Embryonic facial prominence (tissue), 1 donor: ENCODE measurements at regions not wholly inside any gene's neighbourhood (a gene's known extent, or its start where the extent isn't known, plus 50 kb on each side); places are given as distances from the start of the nearest gene placed in this dataset.
"Not testable (repeated sequence)": the region's sequence is repeated elsewhere in the genome, so short reads cannot be mapped to it uniquely, and the experiment has no call there.

ENCODE experiments used
- DNase-seq: peaks from one replicate; pipeline ENCODE4 v3.0.0-alpha.2; 2016; ENCODE audit errors: extremely low spot score

DNA sequence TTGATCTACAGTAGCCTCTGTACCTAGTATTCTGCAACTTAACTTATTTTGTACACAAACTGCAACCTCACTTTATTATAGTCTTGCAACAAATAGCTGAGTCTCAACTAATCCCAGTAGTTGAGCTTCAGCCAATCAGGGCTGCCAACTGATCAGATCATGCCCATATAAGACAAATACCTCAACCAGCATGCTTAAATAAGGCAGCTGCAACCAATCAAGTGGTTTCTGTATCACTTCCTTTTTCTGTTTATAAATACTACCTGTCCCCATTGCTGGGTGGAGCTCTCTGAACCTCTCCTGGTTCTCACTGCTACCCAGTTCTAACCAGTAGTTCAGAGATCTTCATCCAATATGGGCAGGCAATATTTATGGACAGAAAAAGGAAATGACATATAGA lies 248.5 kb upstream of the FBXO33 start:
- DNase-seq, result no peak

DNA sequence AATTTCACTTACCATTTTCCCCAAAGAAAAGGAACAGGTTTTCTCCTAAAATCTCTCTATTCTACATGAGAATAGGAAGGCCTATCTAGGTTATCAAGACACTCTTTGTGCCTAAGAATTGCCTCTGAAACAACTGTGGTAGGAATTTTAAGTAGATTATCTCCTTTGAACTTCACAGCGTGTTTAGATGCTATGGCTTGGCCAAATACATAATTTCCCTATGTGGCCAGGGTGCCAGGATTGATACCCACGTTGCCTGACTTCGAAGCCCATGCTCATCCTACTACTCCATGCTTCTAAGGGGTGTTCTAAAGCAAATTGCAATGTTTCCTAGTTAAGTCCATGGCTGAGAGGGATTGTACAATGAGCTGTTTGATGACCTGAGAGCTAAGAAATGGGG lies 241.5 kb upstream of the FBXO33 start:
- no peak for DNase-seq

DNA sequence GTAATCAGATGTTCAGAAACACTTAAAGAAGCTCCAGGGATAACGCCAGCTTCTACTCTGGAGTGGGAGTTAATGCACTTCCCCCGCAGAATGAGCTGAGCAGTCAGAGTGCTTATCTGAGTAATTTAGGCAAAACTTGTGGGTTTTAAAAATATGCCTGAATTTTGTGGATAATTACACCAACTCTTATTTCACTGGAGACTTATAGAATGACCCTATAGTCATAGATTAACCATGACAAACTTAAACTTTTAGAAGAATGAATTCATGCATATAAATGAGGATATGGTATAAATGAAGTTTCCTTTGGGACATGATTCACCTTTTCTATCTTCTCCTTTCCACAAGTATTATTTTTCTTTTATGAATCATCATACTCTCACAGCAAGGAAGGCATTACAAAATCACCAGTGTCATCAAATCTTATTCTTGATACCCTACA lies 241.1 kb upstream of the FBXO33 start:
- no peak for DNase-seq

DNA sequence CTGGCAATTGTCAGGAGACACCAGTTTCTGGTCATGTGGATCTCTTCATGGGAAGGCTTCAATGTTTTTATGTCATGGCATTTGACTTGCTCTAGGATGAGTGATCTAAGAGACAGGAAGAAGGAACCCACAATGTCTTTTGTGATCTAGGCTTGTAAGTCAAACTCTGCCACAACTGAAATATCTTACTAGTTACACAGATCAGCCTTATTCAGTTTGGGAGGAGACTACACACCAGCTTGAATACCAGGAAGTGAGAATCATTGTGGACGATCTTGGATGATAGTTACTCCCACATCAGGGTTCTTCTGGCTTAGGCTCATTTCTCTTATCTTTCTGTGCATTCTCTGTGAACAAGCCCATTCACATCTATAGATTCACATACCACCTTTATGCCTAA lies 236.2 kb upstream of the FBXO33 start:
- DNase-seq, result no peak

DNA sequence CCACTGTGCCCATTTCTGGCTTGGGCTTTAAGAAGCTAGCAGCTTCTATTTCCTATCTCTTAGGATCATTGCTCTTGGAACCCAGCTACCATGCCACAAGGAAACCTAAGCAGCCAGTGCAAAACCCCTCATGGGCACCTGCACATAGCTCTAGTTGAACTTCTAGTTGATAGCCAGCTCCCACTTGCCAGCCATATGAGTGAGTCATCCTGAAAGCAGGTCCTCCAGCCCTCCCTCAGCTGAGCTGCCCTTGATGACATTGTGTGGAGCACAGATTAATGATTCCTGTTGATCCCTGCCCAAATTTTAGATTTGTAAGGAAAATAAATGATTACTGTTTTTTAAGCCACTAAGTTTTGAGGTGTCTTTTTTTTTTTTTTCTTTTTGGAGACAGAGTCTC lies 234.2 kb upstream of the FBXO33 start:
- no peak for DNase-seq

DNA sequence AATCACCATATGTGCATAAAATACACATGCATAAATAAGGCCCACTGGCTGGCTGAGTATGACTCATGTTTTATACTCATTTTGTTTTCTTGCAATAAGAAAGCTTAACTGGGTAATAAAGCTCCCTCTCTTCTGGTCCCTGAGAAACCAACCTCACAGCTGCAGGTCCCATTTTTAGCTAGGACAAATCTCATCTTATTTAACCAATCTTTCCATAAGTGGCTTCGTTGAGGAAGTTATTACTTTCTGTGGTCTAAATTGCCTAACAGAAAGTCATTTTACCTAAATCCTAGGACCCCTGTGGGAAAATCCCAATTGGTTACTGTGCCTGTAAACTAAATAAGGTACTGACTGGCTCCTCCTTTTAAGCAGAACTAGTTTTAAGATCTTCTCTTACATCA lies 232.8 kb upstream of the FBXO33 start:
- DNase-seq, result no peak

DNA sequence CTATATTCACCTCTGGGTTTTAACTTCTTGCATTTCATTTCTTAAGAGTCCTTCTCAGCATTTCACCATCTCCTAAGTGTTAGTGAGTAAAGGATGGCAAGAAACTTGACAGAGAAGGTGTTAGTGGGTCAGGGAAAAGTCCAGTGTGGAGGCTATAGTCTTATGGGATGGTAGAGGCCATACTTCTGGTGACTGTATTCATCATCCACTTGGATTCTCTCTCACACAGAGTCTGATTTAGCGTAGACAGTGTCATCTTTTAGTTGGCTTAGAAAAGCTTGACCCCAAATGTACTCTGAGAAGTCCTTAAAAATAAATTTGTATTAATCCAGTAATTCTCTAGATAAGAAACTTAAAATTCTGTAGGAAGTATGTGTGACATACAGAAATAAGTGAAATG lies 232.4 kb upstream of the FBXO33 start:
- no peak for DNase-seq

DNA sequence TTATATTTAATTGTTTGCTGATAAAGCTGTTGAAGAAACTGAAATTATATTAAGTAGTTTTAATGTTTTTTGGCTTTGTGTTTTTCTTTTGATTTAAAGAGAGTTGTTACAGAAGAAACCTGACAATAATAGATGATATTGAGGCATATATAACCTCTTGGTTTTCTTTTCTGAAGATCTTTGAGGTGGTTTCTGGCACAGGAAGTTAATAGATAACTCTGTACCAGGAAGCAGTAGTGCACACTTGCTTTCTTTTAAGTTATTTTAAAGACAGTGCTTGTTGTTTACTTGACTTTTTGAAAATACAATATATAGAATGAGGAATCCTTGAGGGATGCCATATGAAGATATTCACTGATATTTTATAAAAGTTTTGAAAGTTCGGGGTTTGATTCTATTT lies 209.0 kb upstream of the FBXO33 start:
- DNase-seq, result no peak

DNA sequence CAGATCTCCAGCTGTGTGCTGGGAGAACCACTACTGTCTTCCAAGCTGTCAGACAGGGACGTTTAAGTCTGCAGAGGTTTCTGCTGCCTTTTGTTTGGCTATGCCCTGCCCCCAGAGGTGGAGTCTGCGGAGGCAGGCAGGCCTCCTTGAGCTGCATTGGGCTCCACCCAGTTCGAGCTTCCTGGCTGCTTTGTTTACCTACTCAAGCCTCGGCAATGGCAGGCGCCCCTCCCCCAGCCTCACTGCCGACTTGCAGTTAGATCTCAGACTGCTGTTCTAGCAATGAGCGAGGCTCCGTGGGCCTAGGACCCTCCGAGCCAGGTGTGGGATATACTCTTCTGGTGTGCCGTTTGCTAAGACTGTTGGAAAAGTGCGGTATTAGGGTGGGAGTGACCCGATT lies 206.8 kb upstream of the FBXO33 start:
- not testable (repeated sequence) for DNase-seq

DNA sequence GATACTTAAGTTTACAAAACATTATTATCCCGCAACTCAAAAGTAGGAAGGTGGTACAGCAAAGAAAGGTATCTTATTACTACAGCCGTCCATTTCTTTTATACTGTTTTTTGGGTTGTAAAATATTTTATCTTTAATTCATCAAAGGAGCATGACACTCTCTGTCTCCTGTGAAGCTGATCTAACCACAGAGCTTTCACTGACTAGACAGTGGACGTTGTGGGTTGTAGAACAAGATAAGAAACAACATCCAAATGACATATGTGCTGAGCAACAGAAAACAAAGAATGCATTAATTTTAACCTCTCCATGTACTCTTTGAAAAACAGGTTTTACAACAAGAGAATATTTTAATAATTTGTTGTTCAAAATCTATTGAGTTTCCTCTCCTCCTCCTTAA lies 195.9 kb upstream of the FBXO33 start:
- DNase-seq, result no peak

DNA sequence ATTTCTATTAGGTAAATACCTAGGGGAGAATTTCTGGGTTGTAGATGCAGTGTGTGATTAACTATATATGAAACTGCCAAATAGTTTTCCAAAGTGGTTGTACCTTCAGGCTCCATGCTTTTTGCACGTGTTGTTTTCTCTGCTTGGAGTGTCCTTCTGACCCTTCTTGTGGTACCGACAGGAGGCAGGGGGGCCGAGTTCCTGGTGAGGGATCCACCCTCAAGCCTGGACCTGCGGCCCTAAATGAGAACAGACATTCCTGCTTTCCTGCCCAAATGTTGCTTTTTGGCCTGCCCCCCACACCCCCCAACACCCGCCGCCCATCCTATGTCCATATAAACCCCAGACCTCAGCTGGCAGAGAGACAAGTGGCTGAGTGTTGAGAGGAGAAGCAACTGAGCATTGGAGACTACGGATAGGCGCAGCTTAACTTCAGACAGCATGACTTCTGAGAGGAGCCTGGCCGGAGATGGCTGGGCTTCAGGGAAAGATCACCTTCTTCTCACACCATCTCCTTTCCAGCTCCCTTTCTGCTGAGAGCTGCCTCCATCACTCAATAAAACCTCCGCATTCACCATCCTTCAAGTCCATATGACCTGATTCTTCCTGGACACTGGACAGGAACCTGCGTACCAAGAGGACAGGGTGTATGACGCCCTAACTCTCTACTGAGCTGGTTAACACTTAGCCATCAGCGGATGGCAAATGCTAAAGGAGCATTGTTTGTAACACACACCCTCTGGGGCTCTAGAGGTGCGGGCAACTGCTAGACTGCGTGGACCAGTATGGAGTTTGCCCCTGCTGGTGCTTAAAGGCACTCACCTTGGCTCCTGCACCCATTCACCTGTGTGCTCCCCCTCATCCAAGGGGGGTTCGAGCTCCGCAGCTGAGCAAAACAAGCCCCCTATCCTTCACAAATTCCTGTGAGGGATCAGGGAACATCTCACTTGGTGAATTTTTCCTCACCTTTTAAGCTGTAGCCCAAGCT lies 194.7 kb upstream of the FBXO33 start:
- no peak for DNase-seq

DNA sequence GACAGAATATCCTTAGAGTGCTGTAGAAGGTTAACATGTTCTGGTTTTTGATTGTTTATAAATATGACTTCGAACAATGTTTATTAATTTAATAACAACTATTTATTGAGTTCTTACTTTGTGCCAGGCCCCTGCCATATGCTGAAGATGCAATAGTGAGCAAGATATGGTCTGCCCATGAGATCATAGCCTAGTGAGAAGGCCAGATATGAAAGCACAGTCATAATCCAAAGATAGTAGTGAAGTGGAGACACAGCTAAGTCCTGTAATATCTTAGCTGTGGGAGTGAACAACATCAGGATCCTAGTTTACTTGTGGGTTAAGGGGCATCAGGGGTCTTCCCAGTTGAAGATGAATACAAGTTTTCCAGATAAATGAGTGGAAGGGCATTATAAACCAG lies 189.4 kb upstream of the FBXO33 start:
- DNase-seq, result no peak

DNA sequence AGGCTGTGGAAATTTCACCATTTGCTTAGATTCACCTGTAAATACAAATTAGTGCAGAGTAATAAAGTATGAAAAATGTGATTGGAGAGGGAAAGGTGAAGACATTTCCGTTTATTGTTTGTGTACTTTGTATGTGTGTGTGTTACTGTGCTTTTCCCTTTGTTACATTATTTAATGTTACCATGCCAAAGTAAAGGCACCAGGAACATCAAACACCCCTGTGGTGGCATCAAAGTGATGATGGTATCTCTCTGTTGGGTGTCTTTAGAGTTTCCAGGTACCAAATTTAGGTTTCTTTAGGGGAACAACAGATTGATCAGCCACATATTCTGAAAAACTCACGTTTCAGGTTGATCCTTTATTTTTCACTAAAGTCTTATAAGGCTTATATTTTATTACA lies 189.0 kb upstream of the FBXO33 start:
- no peak for DNase-seq

DNA sequence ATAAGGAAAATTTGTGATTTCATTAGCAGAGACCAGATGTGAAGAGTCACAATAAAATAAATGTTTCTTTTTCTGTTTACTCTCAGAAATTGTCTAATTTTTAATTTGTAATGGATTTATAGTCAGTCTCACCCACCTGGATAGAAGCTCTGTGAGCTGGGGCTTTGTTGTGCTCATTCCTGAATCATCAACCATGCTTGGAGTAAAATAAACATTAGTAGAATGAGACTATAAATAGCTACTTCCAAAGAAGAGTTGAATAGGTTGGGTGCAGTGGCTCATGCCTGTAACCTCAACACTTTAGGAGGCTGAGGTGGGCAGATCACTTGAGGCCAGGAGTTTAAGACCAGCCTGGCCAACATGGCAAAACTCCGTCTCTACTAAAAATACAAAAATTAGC lies 185.3 kb upstream of the FBXO33 start:
- DNase-seq, result no peak

DNA sequence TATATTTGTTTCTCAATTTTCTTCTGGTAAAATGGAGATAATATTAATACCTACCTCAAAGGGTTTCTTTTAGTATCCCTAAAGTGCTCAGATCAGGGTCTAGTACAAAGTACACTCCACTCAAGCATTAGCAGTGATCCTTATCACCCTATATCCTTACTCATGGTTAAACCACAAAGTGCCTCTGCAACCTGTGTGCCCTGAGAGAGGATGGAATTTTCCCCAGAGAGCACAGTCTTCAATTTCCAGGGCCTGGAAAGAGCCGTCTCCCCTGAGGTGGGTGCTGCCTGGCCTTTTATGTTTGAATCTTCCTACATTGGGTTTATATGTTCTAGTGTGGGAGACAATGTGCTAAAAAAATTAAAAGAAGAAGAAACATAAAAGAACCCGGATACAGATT lies 183.1 kb upstream of the FBXO33 start:
- no peak for DNase-seq

DNA sequence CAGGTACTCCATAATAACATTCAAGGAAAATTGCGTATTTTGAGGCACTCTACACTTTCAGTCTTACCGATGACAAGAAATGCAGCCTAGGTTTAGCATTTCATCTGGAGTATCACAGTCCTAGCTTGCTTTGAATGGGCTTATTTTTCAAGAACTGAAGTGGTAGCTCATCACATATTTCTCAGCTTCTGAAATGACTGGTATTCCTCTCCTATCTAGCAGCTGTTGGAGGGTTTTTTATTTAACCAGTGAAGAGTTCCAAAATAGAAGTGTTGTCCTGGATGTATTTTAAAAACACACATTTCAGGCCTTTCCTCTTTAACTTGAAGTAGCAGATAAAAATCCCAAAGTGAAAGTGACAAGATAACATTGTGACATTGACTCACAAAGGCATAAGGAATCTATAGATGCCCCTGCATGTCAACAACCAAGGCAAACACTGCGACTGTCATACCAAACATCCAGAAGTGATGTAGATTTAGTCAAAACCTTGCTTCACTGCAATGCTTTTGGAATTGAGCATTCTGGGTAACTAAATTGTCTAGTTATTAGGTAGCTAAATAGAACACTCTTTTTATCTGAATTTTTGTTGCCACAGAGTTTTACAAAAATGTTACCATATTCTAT lies 182.2 kb upstream of the FBXO33 start:
- DNase-seq, result no peak

DNA sequence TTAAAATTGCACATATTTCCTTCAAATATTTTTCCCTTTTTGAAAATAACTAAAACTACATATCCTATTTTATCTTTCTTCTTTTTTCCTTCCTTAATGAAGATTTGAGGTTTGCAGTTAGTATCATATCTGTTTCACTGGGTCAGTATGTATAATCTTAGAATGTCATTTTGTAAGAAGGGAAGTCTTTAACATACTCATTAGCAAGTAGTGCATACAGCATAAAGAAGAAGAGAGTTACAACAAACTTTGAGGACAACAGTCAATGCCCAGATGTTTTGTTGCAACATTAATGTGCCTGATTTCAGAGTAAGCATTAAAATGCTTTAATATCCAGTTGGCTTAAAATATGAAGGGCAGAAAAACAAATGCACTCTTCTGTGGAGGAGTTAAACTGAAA lies 176.9 kb upstream of the FBXO33 start:
- no peak for DNase-seq

DNA sequence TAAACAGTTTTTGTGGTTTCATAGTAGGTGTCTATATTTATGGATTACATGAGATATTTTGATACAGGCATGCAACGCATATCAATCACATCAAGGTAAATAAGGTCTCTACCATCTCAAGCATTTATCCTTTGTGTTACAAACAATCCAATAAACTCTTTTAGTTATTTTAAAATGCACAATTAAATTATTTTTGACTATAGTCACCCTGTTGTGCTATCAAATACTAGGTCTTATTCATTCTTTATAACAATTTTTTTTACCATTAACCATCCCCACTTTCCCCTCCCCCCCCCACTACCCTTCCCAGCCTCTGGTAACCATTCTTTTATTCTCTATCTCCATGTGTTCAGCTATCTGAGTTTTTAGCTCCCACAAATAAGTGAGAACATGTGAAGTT lies 175.7 kb upstream of the FBXO33 start:
- DNase-seq, result no peak

DNA sequence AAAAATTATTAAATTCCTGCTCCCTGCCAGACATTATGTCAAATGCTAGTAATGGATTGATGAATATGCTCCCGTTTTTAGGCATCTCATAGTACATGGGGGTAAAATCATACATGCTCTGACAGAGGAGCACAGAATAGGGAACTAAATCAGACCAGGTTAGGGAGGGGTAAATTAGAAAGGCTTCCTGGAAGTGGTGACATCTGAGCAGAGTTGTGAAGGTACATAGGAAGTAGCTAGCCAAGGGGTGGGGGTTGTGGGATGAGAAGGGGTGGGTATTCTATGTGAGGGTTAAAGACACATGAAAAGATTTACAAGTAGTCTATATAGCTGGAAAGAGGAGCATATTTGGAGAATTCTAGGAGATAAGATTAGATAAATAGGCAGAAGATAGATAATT lies 171.7 kb upstream of the FBXO33 start:
- DNase-seq, result no peak

DNA sequence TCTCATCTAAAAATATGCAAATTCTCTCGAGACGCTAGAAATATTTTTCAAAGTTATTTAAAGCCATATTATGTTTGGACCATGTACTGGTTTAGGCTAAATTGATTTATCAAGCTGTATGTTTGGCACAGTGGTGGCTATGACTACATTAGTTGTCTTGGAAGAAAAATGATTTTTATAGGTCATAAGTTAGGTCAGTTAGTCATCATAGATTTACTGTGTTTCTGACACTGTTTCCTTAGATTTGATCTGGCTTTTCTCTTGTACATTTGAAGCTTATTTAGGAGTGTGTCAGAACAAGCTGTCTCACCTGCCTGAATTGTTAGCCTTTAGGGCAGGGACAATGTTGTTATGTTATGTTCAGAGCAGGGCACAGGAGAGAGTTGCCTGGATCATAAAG lies 161.1 kb upstream of the FBXO33 start:
- DNase-seq, result no peak

DNA sequence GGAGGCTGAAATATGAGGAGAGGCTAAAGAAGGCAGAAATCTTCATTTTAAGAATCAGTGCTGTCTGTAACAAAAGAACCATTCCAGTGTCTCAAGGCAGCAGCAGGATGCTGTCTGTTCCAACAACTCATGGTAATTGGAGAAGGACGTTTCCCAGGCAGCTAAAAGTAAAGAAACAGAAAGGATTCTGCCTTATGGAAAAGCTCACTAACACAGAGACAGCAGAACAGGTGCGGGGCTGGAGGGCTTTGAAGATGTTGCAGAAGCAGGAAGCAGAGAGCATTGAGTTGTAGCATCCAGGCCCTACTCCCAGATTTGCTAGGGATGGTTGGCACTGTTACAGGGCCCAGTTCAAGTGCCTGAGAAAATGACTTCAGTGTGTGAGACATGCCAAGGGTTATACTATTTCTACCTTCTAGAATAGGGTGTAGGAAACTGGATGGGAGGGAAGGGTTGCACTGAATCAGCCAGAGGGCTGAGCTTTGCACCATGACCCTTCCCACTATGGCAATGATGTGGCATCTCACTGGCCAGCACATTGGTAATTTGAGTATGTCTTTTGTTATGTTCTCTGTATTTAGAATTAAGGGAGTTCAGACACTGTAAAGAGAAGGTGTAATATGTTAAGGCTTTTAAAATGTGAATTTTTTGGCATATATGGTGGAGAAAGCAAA lies 160.0 kb upstream of the FBXO33 start:
- no peak for DNase-seq

DNA sequence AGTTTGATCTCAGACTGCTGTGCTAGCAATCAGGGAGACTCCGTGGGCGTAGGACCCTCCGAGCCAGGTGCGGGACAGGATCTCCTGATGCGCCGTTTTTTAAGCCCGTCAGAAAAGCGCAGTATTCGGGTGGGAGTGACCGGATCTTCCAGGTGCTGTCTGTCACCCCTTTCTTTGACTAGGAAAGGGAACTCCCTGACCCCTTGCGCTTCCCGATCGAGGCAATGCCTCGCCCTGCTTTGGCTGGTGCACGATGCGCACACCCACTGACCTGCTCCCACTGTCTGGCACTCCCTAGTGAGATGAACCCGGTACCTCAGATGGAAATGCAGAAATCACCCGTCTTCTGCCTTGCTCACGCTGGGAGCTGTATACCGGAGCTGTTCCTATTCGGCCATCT lies 157.6 kb upstream of the FBXO33 start:
- not testable (repeated sequence) for DNase-seq
